22Rv1 (cell line): ENCODE measurements at regions not wholly inside any gene's neighbourhood (a gene's known extent, or its start where the extent isn't known, plus 50 kb on each side); places are given as distances from the start of the nearest gene placed in this dataset.

Source experiments
- CTCF ChIP-seq: fragments of 450-650 bp; IDR thresholded peaks from 2 replicates; pipeline ENCODE4 v1.5.1; 2017; ENCODE audit warnings: mild to moderate bottlenecking
- ZFX ChIP-seq: fragments of 450-650 bp; IDR thresholded peaks from 2 replicates; pipeline ENCODE4 v1.6.1; 2017; ENCODE audit warnings: antibody characterized with exemption, borderline replicate concordance

DNA sequence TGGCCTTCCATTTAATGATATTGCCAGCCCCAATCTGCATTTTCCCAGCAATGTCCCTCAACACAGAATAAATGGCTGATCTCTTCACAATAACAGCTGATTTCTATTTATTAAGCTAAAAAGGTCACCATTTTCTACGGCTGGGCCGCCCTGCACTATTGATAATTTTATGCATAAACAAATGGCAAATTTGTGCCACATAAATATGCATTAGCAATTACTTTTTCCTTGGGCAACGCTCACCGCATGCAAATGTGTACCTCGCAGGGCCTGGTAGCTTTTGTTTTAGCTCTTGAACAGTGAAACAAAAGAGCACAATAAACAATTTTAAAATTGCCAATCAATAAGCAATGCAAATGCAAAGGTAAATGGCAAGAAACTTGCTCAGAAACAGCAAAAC, 331.9 kb upstream of the SOX5 start:
- TF ChIP-seq CTCF (no peak), ZFX (no peak)
